ENCODE measurements at regions not wholly inside any gene's neighbourhood (a gene's known extent, or its start where the extent isn't known, plus 50 kb on each side); places are given as distances from the start of the nearest gene placed in this dataset.

- ATAC-seq (no peak), DNase-seq (ENCODE audit: low read depth, low spot score) (no peak)
- no peaks in the 10 kb centered on the region for H3K9me2 ChIP-seq (ENCODE audit: insufficient read depth)
- TF ChIP-seq ZBTB33 (IDR thresholded peaks at IDR 0.05; ENCODE audit: extremely low read depth, insufficient replicate concordance, low read length) = no peak
- TF ChIP-seq SIN3A (IDR thresholded peaks at IDR 0.05; ENCODE audit: low read depth) = no peak
- no peak for TF ChIP-seq JUND (IDR thresholded peaks at IDR 0.05)
- no peak for TF ChIP-seq YY1 (IDR thresholded peaks at IDR 0.05; ENCODE audit: extremely low read depth, insufficient replicate concordance, low read depth, low read length)
- no peak for TF ChIP-seq MAX (IDR thresholded peaks at IDR 0.05)
- no peak for TF ChIP-seq POLR2AphosphoS5 (IDR thresholded peaks at IDR 0.05; ENCODE audit: low read depth, low read length)
- TF ChIP-seq SRF (IDR thresholded peaks at IDR 0.05; ENCODE audit: low read depth) = no peak
- TF ChIP-seq ZNF274 (IDR thresholded peaks at IDR 0.05; ENCODE audit: low read depth, low read length) = no peak
- TF ChIP-seq EZH2phosphoT487 (IDR thresholded peaks at IDR 0.05; ENCODE audit: borderline replicate concordance) = no peak
- H3K4me1 ChIP-seq (ENCODE audit: control insufficient read depth in 1 of 2, insufficient read depth in 2 of 2, low read length in 2 of 2) = peaks cover 14 to 47% of the 10 kb centered on the region in 2 experiments
- no peak overlapping the region for H3K4me3 ChIP-seq (replicated peaks in 1 of 2; ENCODE audit: low read depth in 1 of 2, low read length in 2 of 2)
- POLR2A ChIA-PET = no interaction called here
- no peaks in the 10 kb centered on the region for H3K36me3 ChIP-seq (ENCODE audit: control insufficient read depth in 1 of 2, insufficient read depth in 2 of 2, low read length in 2 of 2)
- H3K79me2 ChIP-seq (ENCODE audit: insufficient read depth, low read length) = no peaks in the 10 kb centered on the region
- H3K9ac ChIP-seq (ENCODE audit: low read length) = no peak overlapping the region
- CTCF ChIA-PET = no interaction called here
- RAD21 ChIA-PET (ENCODE audit: low non-redundant PET in 1 of 2, low total read pairs in 2 of 2, uncharacterized antibody in 2 of 2, unreplicated experiment in 2 of 2) = no interaction called here
- no peaks in the 10 kb centered on the region for H3K9me3 ChIP-seq (ENCODE audit: control insufficient read depth in 1 of 2, insufficient read depth in 1 of 2, low read depth in 1 of 2, low read length in 2 of 2)
- intact Hi-C loops (cut with micrococcal nuclease) = no loop called here
- H3K27ac ChIP-seq (ENCODE audit: low read depth, low read length) = no peak overlapping the region
- H4K20me1 ChIP-seq (ENCODE audit: insufficient read depth) = no peaks in the 10 kb centered on the region
- no peak overlapping the region for H3K4me2 ChIP-seq (ENCODE audit: low read length)
- H3K27me3 ChIP-seq (ENCODE audit: insufficient read depth, low read length) = no peaks in the 10 kb centered on the region
- no peak overlapping the region for H2AFZ ChIP-seq (ENCODE audit: low read depth, low read length, poor library complexity, severe bottlenecking)
- no TSS peak for BruUV-seq (replicated peaks)
These were observed 51.7 kb upstream of the IGFBP3 start for GRCh38 chr7:45972629-45973312.
